ENCODE measurements at regions not wholly inside any gene's neighbourhood (a gene's known extent, or its start where the extent isn't known, plus 50 kb on each side); places are given as distances from the start of the nearest gene placed in this dataset.

GRCh38 chr3:64743887-64744243 lies 56.1 kb upstream of the ADAMTS9 start:
- H3K27me3 Mint-ChIP-seq, result no peaks in the 10 kb centered on the region
- H3K27ac Mint-ChIP-seq, result no peak overlapping the region
- no peaks in the 10 kb centered on the region for H3K36me3 Mint-ChIP-seq (ENCODE audit: low read depth)
- peaks cover 35% of the 10 kb centered on the region for H3K9me3 Mint-ChIP-seq
- intact Hi-C loops (cut with micrococcal nuclease), result no loop called here
- H3K4me3 Mint-ChIP-seq, result no peak overlapping the region
- no peaks in the 10 kb centered on the region for H3K4me1 Mint-ChIP-seq (ENCODE audit: low read depth)

GRCh38 chr3:64743156-64743886 lies 55.5 kb upstream of the ADAMTS9 start:
- intact Hi-C loops (cut with micrococcal nuclease), result no loop called here
- peaks cover 35% of the 10 kb centered on the region for H3K9me3 Mint-ChIP-seq
- H3K27me3 Mint-ChIP-seq, result no peaks in the 10 kb centered on the region
- H3K4me1 Mint-ChIP-seq (ENCODE audit: low read depth), result no peaks in the 10 kb centered on the region
- H3K27ac Mint-ChIP-seq, result no peak overlapping the region
- H3K36me3 Mint-ChIP-seq (ENCODE audit: low read depth), result no peaks in the 10 kb centered on the region
- no peak overlapping the region for H3K4me3 Mint-ChIP-seq

- H3K9me3 Mint-ChIP-seq, result peaks cover 26% of the 10 kb centered on the region
- no peak overlapping the region for H3K4me3 Mint-ChIP-seq
- H3K4me1 Mint-ChIP-seq (ENCODE audit: low read depth), result no peaks in the 10 kb centered on the region
- H3K27me3 Mint-ChIP-seq, result no peaks in the 10 kb centered on the region
- intact Hi-C loops (cut with micrococcal nuclease), result no loop called here
- H3K27ac Mint-ChIP-seq, result no peak overlapping the region
- H3K36me3 Mint-ChIP-seq (ENCODE audit: low read depth), result no peaks in the 10 kb centered on the region
These were observed 53.5 kb upstream of the ADAMTS9 start for GRCh38 chr3:64741341-64741740.

GRCh38 chr3:64739971-64740631 lies 52.3 kb upstream of the ADAMTS9 start:
- no peaks in the 10 kb centered on the region for H3K4me1 Mint-ChIP-seq (ENCODE audit: low read depth)
- no peaks in the 10 kb centered on the region for H3K27me3 Mint-ChIP-seq
- no peak overlapping the region for H3K27ac Mint-ChIP-seq
- H3K9me3 Mint-ChIP-seq, result peaks cover 26% of the 10 kb centered on the region
- intact Hi-C loops (cut with micrococcal nuclease), result no loop called here
- H3K4me3 Mint-ChIP-seq, result no peak overlapping the region
- H3K36me3 Mint-ChIP-seq (ENCODE audit: low read depth), result no peaks in the 10 kb centered on the region
